GM18526 (cell line): ENCODE measurements at regions not wholly inside any gene's neighbourhood (a gene's known extent, or its start where the extent isn't known, plus 50 kb on each side); places are given as distances from the start of the nearest gene placed in this dataset.

Experiments used
- POLR2A ChIP-seq: IDR thresholded peaks from 3 replicates; pipeline ENCODE4 v1.6.1; 2011; ENCODE audit not compliant: insufficient read length; ENCODE audit errors: extremely low read depth

- TF ChIP-seq POLR2A = no peak
Measured at GRCh38 chr17:33551075-33551474, 258.0 kb upstream of the ASIC2 start.

- no peak for TF ChIP-seq POLR2A
Measured at GRCh38 chr17:33551911-33552310, 258.8 kb upstream of the ASIC2 start.

DNA sequence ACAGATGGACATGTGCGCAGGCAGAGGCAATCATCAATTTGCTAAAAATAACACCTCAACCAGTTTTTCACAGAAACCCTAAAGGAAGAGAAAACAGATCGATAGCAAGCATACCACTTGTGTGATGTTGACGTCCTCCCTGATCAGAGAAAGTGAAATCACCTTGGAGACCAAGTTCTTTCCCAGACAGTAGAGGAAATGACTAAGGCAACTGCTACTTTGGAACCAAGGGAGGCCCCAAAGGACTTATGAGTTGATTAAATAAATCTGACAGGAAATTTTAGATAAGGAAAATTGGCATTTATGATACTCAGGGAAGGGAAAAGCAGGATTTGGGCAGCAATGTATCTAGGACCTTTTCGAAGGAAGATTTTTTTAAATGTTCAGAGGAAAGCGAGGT, 267.1 kb upstream of the ASIC2 start:
- TF ChIP-seq POLR2A = no peak

DNA sequence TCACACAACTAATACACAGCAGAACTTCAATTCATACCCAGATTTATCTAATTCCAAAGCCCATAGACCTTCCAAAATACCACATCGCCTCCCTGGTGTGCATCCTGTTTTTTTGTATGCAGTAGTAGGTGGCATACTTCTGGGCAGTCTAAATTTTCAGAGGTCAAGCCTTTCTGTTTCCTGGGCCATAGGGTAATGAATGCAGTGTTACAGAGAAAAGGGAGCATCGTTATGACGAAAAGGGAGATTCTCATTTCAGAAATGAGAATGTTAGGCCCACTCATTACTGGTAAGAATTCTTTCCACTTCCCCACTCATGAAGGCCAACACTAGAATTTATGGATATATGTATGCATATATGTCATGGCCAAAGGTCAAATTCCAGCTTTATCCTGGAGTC, 267.8 kb upstream of the ASIC2 start:
- no peak for TF ChIP-seq POLR2A

GRCh38 chr17:33561569-33562334, 268.7 kb upstream of the ASIC2 start:
- TF ChIP-seq POLR2A = no peak

- TF ChIP-seq POLR2A = no peak
Measured at GRCh38 chr17:33562792-33563191, 269.7 kb upstream of the ASIC2 start.

DNA sequence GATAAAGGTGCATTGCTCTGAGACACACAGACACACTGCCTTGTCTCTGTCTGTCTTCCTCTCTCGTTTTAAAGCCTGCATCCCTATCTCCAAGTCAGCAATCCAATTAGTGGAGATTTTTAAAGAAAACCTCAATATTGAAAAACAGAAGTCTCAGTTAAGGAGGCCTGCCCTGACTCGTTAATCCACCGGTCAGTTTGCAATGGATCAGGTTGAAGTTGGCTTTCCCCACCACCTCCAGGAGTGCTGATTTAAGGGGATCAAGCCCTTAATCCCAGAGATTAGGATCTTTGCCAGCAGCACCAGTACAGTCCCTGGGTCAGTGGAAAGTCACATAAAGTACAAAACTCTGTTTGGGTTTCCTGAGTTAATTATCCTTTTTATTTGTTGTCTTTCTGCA, 271.1 kb upstream of the ASIC2 start:
- TF ChIP-seq POLR2A = no peak

DNA sequence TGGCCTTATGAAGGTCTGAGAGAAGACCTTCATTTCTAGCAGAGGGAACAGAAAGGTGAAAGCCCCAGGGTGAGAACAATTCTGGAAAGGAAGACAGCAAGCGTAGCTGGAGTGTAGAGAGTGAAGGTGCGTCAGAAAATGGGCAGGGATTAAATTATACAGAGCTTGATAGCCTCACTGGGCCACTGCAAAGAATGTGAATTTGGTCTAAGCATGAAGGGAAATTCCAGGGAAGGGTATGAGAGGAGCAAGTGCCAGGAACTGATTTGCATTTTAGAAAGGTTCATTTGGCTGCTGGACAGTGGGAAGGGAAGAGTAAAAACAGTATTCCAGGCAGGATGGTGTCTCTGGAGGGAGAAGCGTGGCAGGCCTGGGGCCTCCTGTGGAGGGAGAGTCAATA, 274.1 kb upstream of the ASIC2 start:
- TF ChIP-seq POLR2A = no peak

- TF ChIP-seq POLR2A = no peak
Measured at GRCh38 chr17:33572615-33573014, 279.5 kb upstream of the ASIC2 start.

DNA sequence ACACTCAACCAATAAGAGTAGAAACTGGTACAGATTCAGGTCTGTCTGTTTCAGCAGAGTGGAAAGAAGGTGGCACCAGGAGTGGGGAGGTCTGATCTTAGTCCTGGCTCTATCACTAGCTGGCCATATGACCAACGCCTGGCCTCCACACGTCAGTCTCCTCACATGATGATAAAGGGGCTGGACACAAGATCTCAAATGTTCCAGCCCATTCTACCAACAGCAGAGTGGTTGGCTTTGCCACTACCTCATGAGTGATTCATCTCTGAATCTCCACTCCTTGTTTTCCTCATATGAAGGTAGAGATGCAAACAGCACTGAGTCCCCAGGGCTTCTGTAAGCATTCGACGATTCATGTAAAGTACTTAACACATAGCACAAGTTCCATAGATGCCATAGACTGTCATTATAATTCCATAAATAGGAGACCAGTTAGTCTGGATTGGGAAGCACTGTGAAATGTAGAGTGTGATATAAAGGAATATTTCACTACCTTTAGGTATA, 281.9 kb upstream of the ASIC2 start:
- TF ChIP-seq POLR2A = no peak

- TF ChIP-seq POLR2A = no peak
Measured at GRCh38 chr17:33580215-33580614, 287.1 kb upstream of the ASIC2 start.

DNA sequence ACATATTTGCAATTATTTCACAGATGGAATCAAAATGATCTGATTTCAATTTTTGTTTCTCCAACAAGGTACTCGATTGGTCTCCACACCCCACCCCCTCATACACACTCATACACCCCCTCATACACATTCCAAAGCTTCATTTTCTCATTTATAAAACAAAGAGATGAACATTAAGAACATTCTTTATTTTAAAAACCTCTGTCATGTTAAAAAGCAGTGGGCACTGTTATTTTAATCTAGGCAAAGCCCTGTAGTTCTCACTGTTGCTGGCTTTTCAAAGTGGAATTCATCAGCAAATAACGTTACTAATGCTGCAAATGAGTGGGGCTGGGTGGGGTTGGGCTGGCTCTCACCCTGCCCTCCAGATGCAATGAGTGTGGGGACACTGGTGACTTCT, 289.6 kb upstream of the ASIC2 start:
- TF ChIP-seq POLR2A = no peak

DNA sequence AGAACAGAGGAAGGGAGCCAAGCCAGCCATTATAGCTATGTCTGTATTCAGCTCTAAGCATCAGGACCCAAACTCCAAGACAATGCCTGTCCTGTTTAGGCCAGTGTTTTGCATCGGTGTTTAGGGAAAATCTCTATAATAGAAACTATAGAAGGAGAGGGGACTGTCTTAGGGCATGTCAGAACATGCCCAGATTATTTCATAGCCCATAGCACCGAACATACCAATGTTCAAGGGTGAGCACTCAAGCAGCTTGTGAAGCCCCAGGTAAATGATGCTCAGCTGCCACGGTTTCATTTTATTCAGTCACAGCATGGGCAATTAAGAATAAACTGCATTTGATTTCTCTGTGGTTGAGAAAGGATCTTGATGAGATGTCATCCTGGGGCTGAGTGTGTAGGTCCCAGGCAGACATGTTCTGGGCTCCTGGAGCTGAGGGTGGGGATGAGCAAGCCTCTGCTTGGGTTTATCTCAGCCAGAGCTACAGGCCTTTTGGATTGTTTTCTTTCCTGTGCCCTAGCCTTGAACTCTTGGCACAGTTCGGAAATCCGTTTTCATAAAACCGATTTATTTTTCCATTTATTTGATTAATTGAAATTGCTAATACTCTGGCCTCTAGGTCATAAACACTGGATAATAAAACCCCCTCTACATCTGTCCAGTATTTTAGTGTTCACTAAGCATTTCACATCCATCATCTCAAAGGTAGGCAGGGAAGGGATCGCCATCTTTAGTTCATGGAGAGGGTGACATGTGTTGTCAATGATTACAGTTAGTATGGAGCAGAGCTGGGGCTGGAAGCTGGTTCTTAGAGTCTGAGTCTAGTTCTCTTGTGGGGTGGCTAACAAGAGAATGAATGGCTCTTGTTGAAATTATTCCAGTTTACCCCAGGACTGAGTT, 290.7 kb upstream of the ASIC2 start:
- no peak for TF ChIP-seq POLR2A

DNA sequence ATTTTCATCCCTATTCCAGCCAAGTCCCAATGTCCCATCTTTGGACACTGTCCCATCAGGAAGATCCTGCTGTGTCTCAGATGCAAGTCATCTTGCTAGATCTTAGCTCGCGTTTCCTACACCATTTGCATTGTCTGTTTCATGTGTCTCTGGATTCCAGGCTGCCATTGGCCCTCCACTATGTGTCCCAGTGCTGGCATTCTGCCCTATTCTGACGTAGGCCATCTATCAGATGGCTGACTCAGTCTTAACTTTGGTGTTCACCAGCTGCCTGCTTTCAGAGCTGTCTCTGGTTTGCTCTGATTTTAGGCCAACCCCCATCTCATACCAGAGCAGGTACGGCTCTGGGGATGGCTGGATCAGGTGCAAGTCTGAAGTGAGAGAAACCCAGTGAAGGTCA, 300.9 kb upstream of the ASIC2 start:
- TF ChIP-seq POLR2A = no peak

- TF ChIP-seq POLR2A = no peak
Measured at GRCh38 chr17:33595828-33596227, 302.7 kb upstream of the ASIC2 start.

DNA sequence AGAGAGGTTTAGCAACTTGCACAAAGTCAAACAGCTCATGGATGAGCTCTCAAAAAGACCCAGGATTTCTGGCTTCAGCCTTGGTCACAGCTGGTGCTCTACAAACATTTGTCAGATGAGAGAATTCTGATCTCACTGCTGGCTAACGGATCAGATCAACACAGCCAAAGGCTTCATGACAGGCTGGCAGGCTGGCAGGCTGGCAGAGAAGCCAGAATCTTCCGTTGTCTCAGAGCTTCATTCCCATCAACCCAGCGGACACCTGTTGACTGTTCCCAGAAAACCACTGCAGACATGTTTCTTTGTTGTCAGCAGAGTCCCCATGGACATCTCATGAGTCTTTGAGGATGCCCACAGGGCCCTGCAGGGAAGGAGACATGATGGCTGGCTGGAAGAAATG, 303.8 kb upstream of the ASIC2 start:
- no peak for TF ChIP-seq POLR2A
